GM21825 (cell line): ENCODE measurements at regions not wholly inside any gene's neighbourhood (a gene's known extent, or its start where the extent isn't known, plus 50 kb on each side); places are given as distances from the start of the nearest gene placed in this dataset.
"Not testable (repeated sequence)": the region's sequence is repeated elsewhere in the genome, so short reads cannot be mapped to it uniquely, and the experiment has no call there.

ENCODE experiments used
- ATAC-seq: cut with Tn5 transposase; IDR thresholded peaks from one replicate; pipeline ENCODE4 v1.9.1; 2021; ENCODE audit warnings: mild to moderate bottlenecking, moderate library complexity; ENCODE audit not compliant: unreplicated experiment

DNA sequence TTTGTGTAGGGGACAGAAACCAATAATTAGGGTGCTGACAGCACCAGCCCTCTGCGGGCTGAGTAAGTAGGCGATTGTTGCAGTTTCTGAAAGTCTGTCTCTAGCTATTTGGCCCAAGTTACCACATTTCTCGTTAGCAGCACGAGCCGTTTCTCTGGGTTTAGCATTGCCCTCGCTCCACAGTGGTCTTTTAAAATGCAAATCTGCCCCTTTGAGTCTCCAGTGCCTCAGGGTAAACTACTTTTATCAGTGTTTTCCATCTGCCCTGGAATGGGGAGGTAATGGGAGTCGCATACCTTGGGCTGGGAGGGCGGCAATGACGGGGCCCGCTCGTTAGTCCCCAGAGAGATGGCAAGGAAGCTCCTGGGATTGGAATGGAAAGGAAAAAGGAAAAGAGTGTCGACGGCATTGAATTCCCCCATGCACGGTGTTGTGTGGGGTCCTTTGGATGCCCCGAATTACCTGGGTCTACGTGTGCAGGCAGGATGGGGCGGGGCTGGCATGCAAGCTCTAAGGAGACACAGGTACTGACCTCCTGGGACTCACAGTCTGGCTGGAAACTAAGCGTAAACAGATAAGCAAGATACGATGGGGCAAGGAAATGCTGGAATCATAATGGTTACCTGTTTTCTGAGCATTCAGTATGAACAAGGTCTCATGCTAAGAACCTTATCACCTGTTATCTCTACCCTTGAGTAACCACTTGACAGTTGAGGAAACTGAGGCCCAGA lies 131.8 kb upstream of the MAP1LC3B2 start:
- ATAC-seq, result no peak

DNA sequence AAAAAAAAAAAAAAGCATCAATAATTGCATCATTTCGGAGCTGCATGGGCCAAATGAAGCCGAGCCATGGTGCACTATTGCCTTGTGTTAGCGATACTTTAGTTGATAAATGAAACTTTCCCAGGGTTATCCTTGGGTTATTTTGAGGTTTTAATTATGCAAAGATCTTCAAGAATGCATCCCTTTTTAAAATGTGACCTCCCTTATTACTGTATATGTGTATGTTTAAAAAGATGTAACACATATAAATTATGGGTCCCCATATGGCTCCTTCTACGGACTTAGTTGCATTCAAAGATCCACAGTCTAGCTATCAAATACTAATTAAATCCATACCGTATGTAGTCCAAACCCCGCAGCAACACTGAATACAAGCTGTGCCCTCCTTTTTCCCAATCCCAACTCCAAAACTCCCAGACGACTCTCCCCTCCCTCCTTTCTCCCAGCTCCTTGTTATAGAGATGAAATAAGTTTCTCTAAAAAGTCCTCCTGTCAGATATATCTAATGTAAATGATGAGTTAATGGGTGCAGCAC lies 129.3 kb upstream of the MAP1LC3B2 start:
- no peak for ATAC-seq

DNA sequence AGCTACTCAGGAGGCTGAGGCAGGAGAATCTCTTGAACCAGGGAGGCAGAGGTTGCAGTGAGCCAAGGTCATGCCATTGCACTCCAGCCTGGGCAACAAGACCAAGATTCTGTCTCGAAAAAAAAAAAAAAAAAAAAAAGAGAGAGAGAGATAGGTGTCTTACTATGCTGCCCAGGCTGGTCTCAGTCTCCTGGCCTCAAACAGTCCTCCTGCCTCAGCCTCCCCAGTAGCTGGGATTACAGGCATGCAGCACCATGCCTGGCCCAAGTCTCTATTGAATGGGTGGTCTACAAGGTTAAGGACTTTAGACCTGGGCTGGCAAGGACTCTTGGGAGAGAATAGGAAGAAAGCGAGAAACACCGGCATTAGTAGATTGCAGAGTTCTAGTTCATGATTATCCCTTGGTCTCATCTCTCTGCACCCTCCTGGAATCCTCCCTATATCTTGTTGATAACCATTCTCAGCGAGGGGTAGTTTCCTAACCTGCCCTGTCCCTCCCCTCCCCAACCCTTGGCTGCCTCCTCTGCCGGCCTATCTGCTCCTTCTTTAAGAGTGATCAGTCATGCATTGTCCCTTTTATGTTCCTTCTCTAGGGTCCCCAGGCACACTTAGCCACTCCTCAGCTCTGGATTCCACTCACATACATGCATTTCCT lies 128.1 kb upstream of the MAP1LC3B2 start:
- ATAC-seq, result no peak

DNA sequence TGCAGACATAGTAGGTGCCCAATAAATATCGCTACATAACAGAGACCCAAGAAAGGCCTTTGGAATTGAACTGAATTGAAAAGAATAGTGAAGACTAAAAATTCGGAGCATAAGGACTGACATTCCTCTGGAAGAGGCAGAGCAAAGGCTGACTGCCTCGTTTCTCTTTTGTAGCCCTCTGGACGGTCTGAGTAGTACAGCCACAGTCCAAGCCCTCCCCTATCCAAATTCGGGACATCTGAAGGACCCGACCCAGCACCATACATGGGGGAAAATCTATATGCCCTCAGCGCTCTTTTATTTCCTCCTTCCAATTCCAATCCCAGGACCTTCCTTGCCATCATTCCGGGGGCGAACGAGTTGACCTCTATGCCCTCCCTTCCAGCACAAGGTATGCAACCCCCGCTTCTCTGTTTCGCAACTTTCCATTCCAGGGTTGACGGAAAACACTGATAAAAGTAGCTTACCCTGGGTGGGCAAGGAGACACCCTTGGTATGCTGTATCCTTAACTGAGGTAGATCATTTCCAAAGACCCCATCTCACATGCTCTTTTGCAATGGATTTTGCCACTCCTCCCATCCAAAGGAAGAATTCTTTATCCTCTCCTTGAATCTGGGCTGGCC lies 127.4 kb upstream of the MAP1LC3B2 start:
- ATAC-seq, result no peak

DNA sequence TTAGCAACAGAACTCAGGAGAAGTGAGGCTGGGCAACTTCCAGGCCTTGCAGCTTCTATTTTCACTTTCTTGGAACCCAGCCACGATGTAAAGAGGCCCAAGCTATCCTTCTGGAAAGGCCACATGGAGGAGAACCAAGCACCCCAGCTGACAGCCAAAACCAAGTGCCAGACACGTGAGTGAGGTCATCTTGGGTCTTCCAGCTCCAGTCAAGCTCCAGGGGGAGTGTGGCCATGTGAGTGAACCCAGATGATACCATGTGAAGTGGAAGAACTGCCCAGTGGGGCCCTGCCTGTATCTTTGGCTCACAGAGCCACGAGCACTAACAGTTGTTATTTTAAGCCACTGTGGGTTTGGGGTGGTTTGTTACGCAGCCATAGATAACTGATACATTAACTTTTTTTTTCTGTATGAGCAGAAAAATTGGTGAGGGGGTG lies 126.8 kb upstream of the MAP1LC3B2 start:
- no peak for ATAC-seq

DNA sequence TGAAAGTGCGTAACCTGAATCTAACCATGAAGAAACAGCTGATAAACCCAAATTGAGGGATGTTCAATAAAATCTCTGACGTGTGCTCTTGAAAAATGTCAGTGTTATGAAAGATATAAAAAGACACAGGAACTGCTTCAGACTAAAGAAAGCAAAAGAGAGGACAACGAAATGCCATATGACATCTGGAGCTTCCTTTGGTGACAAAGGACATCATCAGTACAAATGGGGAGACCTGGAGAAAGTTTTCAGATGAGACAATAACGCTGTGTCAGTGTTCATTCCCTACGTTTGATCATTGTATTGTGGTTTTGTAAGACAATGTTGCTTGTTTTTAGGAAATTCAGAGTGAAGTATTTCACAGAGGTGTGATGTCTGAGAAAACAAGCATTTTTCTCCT lies 125.9 kb upstream of the MAP1LC3B2 start:
- ATAC-seq, result no peak

DNA sequence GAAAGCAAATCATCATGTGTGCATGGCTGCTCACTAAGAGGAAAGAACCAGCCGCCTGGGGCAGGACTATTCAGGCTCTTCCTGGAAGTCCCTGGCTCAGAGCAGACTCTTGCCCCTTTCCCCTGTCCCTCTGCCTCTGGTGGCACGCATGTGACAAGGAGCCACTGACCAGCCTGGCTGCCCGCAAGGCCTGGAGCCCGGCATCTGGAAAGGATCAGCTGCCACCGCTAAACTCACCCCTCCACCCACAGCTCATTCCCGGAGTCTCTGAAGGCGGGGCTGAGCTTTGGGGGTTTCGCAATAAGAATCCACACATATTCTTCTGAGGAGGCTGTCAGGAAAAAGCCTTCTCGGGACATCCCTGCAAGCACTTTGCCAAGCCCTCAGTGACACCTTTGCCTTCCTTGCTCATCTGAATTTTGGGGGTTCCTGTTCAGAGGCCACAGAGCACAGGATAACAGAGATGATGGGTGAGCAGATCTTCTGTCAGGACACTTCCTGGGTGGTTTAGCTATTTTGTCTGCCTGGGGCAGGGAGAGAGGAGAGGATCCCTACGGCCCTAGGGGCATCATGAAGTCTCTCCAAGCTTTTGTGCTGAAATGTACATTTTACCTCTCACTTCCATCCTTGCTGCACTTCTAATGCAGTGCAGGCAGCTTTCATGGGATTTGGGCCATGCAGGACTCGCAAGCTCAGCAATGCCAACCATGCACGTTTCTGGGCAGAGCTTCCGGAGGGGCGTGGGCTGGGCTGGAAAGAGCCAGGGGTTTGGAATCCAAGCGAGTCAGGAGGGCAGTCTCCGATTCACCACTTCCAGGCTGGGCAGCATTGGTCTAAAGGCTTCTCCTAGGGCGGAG lies 124.8 kb upstream of the MAP1LC3B2 start:
- no peak for ATAC-seq

DNA sequence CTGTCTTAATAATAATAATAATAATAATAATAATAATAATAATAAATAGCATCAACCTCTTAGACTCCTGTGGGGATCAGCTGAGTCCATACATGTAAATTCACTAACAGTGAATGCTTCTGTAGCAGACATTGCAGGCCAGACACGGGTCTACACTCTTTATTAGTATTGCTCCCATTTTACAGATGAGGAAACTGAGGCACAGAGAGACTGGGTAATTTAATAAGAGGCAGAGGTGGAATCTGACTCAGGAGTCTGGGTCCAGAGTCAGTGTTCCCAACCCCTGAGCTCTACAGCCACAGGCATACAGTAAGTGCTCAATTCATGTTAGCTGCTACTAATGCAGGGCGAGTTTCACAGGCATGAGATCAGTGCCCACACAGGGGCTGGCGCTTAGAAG lies 123.2 kb upstream of the MAP1LC3B2 start:
- ATAC-seq, result no peak

DNA sequence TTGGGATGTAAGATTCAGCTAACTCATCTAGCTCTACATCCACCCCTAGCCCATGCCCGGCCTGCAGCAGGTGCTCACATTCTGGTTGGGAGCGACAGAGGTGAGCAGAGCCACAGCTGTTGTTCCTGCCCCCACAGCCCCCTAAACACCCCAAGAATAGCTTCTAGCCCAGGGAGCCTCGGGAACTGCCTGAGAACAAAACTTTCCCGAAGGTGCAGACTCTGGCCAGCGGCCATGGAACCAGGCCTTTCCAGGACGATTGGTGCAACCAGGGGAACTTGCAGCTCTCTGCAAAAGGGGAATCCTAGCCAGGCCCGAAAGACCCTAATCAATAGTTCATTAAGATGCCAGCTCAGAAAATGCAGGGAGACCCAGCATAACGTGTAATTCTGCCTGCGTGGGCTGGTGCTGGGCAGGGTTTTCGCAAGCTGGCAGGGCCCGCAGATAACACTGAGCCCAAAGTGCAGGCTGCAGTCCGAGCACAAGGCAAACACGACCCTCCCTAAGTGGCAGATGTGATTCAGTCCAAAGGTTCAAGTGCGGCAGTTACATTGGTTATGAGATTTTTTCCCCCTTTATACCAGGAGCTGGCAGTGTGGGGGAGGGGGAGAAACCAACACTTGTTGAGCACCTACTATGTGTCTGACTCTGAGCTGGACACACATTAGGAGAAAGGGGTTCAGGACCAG lies 122.5 kb upstream of the MAP1LC3B2 start:
- no peak for ATAC-seq

DNA sequence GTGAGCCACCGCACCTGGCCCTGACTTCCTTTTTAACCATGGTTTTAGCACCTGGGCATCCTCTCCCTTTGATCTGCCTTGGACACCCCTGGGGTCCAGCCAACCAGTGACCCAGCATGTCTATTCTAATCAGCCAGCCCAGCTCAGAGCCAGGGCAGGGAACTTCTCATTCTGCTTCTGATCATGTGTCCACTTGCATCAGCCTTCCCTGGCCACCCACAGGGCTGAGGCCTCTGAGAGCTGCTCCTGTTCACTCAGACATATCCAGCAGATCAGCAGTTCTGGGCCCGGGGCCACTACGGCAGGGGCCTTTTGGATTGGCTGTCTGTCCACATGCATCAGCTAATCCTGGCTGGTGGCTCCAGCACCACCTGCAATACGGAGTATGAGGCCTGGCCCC lies 117.9 kb upstream of the MAP1LC3B2 start:
- no peak for ATAC-seq

DNA sequence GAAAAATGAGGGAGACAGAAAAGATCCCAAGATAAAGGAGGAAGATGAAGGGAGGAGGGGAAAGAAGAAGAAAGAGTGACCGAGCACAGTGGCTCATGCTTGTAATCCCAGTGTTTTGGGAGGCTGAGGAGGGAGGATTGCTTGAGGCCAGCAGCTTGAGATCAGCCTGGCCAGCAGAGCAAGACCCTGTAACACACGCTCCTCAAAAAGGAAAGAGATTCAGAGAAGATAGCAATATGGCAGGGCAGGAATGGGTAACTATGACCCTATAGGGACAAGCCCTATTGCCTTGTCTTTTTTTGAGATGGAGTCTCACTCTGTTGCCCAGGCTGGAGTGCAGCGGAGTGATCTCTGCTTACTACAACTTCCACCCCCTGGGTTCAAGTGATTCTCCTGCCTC lies 116.9 kb upstream of the MAP1LC3B2 start:
- ATAC-seq, result no peak

DNA sequence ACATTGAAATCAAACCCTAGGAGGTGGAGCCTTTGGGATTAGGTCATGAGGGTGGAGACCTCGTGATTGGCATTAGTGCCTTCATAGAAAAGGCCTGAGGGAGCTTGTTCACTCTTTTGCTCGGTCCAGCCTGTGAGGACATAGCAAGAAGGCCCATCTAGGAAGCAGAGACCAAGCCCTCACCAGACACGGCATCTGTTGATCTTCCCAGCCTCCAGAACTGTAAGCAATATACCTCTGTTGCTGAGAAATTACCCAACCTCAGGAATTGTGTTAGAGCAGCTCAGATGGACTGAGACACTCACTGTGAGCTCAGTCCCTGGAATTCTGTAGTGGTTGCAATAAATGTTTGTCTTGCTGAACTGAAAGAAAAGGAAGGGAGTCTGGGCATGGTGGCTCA lies 116.2 kb upstream of the MAP1LC3B2 start:
- no peak for ATAC-seq

DNA sequence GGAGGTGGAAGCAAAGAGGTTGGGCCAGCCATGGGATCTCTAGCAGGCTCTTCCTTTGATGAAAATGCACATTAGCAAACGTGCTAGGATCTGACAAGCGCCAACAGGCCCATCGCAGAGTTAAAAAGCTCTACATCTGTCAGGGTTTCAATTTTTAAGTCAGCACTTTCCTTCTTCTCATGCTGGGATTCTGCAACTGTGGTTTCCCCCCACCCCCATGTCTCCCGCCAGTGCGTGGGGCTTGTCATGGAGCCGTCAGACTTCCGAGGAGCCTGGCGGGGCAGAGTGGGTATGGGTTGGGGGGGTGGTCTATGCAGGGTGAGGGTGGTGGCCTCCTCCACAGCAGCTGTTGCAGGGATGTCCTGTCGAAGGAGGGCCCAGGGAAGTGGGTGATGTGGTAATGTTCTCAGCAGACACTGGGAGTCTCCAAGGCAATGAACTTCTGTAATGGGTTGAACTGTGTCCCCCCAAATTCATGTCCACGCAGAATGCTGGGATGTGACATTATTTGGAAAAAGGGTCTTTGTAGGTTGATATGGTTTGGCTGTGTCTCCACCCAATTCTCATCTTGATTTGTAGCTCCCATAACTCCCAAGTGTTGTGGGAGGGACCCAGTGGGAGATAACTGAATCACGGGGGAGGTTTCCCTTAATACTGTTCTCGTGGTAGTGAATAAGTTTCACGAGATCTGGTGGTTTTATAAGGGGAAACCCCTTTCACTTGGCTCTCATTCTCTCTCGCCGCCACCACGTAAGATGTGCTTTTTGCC lies 115.2 kb upstream of the MAP1LC3B2 start:
- ATAC-seq, result no peak

DNA sequence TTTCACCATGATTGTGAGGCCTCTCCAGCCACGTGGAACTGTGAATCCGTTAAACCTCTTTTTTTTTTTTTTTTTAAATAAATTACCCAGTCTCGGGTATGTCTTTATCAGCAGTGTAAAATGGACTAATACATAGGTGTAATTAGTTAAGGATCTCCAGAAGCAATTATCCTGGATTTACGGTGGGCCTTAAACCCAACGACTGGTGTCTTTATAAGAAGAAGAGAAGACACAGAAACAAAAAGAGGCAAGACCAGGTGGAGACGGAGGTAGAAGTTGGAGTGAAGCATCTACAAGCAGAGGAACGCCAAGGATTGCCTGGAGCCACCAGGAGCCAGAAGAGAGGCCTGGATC lies 114.6 kb upstream of the MAP1LC3B2 start:
- no peak for ATAC-seq

DNA sequence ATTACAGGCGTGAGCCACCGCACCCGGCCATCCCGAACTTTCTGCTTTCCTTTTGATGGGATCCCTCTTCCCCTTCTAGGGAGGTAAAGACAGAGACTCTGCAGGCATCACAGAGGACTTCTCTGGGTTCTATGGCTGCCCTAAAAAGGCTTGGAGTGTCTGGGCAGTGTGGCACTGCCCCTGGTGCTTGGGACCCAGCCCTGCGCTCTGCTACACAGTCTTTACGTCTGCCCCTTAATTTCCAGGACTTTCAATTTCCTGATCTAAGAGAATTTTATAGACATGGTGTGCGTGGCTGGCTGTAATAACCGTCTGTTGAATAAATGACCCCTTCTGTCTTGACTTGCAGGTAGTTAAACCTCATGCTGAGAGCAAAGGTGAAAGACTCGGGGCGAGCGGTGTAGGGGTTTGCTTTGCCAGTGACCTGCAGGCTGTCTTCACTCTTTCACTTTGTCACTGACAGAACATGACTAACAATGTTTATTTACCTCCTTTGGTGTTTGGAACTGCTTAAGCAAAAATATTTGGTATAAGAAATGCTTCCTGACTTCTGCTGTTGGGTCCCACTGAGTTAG lies 110.9 kb upstream of the MAP1LC3B2 start:
- no peak for ATAC-seq

DNA sequence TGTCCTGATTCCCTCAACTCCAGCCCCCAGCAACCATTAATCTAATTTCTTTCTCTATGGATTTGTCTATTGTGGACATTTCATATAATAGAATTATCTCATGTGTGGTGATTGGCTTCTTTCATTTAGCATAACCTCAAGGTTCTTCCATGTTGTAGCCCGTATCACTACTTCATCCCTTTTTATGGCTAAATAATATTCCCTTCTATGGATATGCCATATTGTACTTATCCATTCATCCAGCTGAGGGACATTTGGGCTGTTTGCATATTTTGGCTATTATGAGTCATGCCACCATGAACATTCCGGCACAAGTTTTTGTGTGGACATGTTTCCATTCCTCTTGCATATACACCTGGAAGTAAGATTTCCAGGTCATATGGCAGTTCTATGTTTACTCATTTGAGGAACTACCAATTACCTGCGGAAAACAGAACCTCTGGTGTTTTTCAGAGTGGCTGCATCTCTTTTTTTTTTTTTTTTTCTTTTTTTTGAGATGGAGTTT lies 108.7 kb upstream of the MAP1LC3B2 start:
- no peak for ATAC-seq

DNA sequence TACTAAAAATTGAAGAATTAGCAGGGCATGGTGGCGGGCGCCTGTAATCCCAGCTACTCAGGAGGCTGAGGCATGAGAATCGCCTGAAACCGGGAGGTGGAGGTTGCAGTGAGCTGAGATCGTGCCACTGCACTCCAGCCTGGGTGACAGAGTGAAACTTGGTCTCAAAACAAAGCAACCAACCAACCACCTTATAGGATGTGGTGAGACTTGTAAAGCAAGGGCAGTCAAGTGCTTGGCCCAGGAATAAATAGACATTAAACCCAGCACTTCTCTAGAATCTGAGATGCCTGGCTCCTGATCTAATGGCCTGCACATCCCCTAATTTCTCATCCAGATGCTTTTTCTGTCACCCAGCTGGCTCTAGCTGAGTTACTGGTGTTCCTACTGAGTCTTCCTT lies 106.2 kb upstream of the MAP1LC3B2 start:
- not testable (repeated sequence) for ATAC-seq

DNA sequence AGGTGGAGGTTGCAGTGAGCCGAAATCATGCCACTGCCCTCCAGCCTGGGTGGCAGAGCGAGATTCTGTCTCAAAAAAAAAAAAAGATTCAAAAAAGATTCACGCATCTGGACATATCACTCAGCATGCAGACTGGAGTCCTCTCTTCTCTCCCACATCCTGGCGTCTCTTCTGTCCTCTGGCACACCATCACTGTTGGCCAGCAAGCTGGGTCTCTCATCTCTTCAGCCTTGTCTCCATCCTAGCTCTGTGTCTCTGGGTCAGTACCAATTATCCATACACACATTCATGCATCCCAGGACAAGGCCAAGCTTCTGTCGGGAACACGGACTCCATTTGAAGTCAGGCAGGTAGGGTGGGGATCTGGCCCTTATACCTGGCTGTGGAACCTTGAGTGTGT lies 105.5 kb upstream of the MAP1LC3B2 start:
- no peak for ATAC-seq

DNA sequence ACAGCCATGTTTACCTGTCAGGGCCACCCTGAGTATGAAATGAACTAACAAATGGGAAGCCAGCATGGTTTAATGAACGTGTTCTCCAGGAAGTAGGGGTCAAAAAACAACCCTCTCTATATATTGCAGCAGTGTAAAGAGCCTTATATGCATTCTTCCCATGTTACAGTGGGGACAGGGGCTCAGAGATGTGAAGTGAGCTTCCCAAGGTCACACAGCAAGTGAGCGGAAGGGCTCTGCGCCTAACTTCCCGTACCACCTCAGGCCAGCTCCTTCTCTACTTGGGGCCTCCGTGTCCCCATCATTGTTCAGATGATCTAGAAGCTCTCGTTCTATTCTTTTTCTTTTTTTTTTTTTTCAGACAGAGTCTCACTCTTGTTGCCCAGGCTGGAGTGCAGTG lies 105.1 kb upstream of the MAP1LC3B2 start:
- ATAC-seq, result no peak
